HG03064 (cell line): ENCODE measurements at regions not wholly inside any gene's neighbourhood (a gene's known extent, or its start where the extent isn't known, plus 50 kb on each side); places are given as distances from the start of the nearest gene placed in this dataset.
"Not testable (repeated sequence)": the region's sequence is repeated elsewhere in the genome, so short reads cannot be mapped to it uniquely, and the experiment has no call there.

Experiments used
- ATAC-seq: cut with Tn5 transposase; IDR thresholded peaks from one replicate; pipeline ENCODE4 v1.9.1; 2021; ENCODE audit warnings: low read depth; ENCODE audit not compliant: unreplicated experiment

DNA sequence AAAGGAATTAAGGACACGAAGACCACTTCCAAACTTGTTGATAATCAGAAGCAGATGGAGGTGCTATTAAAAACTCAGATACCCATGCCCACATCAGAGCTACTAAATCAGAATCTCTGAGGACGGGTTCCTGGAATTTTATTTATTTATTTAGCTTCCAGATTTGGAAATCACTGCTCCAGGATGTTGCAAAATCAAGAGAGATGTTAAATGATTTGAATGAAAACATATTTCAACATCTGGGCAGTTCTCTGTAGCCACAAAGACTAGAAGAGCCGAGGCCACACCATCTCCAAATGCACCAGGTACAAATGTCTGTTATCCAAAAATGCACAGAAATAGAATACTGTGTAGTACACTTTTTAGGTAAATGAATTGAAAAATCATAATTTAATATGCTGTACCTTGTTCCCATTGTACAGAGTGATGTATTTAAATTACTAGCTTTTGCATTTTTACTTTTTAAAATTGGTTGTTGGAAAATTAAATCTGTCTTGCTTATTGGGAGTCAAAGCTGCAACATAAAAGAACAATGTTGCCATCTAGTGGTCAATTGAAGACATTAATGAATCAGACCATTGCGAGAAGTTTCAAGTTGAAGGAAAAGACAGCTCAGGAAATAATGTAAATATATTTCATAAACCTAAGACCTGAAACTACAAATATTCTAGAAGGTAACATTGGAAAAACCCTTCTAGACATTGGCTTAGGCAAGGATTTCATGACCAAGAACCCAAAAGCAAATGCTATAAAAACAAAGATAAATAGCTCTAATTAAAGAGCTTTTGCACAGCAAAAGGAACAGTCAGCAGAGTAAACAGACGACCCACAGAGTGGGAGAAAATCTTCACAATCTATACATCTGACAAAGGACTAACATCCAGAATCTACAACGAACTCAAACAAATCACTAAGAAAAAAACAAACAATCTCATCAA is 151.3 kb upstream of the TTC29 start:
- no peak for ATAC-seq

DNA sequence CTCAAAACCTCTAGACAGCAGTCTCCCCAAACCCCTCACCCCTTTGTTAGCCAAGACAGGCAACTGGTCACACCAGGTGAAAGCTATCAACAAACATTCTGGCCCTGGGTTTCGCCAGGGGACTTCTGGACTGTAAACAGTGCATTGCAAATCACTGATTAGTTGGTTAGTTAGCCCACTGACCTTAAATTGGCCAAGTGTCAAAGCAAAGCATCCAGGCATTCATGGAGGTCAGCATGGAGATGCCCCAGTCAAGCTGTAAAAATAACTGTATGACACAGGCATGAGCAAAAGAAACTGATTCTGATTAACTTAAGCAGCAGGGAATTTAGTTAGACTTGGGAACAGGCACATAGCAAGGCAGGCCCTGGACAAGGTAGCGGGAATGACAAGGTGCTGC is 156.0 kb upstream of the TTC29 start:
- ATAC-seq: no peak

DNA sequence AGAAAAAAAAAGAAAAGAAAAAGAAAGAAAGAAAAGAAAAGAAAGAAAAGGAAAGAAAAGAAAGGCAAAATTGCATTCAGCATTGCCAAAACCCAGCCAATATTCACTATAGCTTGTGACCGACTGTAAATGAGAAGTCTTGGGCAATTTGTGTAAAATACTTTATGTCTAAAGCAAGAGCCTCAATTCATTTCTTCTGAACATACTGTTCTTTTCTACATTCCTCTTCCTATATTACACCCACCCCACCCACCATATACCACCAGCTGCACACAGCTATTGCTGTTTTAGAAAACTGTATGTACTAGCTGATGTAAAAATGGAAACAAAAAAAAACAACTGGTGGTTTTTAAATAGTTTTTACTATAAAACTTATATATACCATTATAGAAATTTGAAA is 156.9 kb upstream of the TTC29 start:
- no peak for ATAC-seq

DNA sequence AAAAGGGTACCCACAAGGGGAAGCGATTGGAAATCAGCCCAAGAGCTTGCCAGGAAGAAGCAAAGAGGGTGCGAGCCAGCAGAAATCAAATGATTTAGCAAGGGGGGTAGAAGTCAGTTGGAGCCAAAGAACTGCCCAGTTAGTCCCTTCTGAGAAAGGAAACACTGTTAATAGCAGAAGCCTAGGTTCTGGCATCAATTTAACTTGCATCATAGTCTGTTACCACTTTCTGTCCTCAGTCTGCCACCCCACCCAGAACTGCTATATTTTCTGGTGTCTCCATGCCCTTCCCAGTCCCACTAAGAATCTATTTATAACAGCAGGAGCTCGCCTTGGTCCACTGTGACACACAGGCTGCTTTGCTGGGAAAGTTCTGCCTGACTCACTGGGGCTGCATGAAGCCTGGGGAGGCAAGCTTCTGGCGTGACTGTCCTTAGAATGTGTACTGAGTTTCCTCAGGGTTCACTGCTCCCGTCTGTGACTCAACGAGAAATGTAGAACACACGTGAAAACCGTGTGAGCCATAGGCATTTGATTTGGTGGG is 157.8 kb upstream of the TTC29 start:
- no peak for ATAC-seq

DNA sequence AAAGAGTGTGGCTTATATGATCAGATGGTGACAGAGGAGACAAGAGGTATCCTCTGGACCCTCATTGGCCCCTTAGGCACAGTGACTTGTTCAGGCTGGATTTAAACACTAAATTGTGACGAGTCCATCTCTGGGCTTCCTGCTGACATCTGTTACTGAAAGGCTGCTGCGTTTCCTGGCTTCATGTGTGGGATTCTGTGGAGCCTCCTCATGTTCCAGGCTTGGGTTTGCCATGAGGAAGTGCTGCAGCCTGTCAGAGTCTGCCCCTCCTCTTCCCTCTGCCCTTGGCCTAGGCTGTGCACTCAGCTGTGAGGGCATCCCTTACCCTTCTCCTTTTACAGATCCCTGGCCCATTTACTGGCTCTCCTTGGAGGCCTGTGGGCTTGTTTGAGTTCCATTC is 159.1 kb upstream of the TTC29 start:
- no peak for ATAC-seq

DNA sequence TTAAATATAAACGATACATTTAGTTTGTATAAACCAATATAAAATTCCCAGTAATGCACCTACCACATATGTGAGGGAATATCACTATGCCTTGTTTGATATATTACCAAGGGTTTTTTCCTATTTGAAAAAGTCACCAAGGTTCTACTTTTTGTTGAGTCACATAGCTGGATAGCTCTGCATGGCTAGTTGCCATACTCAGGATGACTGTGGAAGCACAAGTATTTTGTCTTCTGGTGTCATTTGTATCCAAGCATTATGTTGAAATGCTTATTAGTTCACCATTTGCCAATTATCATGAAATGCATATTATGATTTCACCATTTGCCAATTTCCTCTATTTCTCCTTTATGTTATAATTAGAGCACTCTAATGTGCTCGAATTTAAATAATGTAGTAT is 162.7 kb upstream of the TTC29 start:
- ATAC-seq: no peak

DNA sequence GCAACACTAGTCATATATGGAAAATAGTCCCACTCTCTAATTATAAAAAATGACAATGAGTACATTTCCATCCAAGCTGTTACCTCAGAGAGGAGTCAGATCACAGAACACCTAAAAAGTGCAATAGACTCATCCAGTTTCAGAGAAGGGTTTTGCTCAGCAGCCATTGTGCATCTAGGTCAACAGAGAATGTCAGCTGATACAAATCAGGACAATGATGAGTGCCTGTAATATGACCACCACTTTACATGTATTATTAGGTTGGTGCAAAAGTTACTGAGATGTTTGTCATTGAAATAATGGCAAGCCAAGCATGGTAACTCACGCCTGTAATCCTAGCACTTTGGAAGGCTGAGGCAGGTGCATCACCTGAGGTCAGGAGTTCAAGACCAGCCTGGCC is 164.1 kb upstream of the TTC29 start:
- no peak for ATAC-seq

DNA sequence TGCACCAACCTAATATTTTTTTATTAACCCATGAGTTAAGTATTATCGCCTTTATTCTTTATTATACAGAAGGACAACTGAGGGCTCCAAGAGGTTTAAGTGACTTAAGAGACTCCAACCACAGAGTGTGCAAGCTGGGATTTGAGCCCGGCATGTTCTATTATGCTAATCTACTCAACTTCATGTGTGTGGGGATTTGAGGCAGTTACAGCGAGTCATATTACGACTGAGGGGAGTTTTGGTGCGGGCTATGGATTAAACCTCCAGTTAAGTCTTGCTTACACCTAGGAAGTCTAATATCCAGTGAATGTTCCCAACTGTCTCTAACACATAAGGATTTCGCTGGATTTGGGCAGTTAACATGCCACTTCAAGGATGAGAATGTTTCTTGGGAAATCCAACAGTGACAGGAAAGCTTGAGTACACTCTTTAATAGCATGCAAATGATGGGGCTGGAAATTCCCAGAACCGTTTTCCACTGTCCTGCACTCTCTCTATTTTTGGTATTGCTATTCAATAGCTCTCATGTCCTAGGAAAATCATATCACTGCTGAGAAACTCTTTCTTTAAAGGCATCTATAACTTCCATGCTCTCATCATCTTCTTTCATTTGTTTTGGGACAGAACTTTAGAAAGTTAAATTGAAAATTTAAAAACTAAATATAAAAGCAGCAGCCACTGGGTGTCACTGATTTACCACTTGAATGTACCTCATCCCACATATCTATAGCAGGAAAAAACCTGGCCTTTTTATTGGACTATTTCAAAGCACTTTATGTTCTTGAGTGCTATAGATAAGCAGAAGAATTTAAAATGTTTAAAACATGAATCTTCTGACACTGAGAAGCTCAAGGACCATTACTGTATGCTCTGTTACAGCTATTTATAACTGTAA is 165.1 kb upstream of the TTC29 start:
- no peak for ATAC-seq

DNA sequence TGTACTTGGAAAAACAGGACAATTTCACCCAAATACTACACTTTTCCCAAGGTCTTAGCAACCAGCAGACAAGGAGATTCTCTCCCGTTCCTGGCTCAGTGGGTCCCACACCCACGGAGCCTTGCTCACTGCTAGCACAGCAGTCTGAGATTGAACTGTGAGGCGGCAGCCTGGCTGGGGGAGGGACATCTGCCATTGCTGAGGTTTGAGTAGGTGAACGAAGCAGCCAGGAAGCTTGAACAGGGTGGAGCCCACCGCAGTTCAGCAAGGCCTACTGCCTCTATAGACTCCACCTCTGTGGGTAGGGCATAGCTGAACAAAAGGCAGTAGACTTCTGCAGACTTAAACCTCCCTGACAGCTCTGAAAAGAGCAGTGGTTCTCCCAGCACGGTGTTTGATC is 166.5 kb upstream of the TTC29 start:
- not testable (repeated sequence) for ATAC-seq

DNA sequence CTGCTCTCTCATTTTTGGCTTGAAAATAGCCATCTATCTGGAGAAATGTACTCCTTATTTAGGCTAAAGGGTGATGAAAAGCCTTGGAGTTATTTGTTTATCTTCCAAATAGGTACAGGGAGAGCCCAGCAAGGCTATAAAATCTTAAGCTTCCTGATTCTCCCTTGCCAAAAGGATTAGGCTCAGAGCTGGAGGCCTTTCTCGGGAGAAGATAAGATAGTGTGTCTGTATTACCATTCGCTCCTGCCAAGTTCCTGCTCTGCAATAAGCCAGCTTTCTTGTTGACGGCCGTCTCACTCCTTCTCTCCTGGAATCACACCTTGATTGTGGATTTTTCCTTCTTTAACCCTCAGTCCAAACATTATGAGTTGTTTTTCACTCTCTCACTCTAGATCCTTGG is 171.8 kb upstream of the TTC29 start:
- ATAC-seq: no peak

DNA sequence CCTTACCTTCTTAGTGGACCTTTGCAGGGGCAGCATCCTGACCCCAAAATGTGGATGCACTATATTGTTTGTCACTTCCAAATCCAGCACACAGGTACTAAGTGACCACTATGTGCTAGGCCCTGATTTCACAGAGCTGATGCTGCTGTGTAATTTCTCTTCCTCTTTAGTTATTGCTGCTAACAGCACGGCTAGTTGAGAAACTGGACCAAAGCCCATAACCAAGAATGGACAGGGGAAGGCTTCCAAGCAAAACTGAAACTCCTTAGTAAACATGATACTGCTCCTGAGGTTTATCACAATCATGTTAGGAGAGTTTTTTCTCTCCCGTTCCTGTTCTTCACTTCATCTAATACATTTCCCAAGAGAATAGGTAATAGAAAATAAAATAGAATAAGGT is 172.9 kb upstream of the TTC29 start:
- ATAC-seq: no peak

DNA sequence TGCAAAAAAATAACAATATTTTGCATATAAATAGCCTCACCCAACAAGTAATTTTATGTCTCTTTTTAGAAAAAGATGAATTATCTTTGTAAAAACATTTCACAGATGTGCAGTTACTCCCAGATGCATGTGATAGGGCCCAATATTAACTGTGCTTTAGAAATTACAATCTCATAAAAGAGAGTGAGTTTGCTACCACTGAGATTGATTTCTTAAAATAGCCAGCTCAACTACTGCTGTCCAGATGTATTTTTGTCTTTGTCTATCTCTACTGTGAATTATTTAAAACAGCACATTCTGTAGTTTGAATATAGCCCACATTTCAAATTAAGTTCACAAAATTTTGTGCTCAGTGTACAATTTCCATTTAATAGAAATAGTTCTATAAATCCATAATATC is 177.0 kb upstream of the TTC29 start:
- no peak for ATAC-seq

DNA sequence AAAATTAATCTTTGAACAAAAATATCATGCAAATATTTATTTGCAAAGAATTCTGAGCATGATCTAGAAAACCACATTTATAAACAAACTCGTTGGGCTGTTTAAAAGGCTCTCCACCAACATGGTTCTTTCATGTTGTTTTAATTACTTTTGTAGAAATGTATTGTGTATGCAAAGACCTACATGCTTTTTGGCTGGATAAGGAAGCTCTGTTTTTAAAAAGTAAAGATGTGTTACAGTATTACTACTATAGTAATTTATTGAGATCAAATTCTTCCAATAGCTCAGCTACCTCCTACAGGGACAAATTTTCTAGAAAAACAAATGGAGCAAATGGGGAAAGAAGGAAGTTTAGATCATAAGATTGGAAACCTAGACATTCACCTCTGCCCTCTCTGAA is 177.5 kb upstream of the TTC29 start:
- ATAC-seq: no peak

DNA sequence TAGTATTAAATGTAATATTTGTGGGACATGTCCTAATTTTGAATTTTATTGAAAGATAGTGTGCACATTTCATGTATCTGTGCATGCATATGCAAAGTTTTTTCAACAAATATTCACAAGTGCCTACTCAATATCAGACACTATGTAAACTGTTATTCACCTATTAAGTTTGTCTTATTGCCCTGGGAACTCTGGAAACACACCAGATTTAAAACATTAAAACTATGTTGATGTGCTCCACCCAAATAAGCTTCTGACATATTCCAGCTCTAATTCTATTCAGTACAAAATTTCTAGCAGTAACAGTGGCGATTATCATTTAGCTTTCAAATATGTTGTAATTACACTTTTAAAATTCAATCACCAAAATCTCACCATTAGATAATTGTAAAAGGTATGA is 183.1 kb upstream of the TTC29 start:
- no peak for ATAC-seq

DNA sequence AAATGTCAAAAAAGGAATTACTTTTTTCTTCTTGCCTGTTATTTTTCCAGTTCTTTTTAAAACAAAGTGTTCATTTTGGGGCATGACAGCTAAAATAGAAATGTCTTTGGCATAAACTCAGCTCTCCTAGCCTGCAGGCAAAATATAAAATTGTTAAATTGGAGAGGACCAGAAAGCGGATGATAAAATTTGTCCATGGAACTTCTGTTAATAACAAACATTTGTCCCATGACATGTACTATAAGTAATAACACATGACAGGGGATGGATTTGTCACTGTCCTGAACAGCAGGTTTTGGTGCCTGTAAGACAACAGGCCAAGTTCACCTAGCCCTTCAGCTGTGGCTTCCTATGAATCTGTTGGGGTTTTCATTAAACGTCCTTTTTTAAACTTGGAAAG is 184.0 kb upstream of the TTC29 start:
- ATAC-seq: no peak

DNA sequence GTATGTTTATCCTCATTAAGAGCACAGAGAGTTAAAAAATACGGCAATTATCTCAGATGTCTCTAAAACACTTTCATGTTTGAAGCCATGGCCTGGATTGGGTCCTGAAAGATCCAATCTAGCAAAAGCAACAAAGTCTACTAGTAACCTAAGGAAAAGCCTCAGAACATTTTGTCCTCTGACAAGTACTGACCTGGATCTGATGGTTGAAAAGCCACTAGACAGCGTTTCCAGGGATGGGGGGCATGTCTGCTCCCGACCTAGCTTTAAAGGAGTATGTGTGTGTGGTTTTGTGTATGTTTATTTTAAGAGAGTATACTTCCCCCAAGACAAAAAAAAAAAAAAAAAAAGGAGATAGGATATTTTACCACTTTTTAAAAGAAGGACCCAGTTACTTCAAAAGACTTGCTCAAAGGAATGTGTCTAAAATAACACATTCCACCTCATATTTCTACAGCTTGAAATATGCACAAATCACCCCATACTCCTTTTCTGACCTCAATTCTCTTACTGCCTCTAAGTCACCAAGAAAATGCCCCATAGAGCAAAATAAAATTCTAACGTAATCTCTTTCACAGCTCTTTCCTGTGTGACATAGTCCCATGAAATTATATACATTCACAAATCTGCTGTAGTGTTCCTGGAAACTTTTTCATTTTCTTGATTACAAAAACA is 189.0 kb upstream of the TTC29 start:
- no peak for ATAC-seq

DNA sequence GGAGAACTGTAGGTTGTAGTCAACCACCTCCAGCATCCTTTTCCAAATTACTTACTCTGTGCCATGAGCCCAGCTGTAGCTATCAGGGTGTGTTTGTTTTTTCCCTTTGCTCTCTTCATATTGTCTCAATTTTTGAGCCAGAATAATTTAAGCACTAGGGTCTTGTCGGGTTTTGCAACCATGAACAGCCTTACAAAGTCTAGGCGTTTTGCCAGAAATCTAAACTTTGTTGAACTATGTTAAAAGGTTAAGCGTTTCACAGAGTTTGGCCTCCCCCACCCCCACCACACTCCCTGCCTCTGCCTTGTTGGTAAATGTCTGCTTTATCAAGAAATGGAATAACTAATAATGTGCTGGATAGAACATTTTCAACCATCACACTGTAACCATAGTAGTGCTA is 190.6 kb upstream of the TTC29 start:
- ATAC-seq: no peak

DNA sequence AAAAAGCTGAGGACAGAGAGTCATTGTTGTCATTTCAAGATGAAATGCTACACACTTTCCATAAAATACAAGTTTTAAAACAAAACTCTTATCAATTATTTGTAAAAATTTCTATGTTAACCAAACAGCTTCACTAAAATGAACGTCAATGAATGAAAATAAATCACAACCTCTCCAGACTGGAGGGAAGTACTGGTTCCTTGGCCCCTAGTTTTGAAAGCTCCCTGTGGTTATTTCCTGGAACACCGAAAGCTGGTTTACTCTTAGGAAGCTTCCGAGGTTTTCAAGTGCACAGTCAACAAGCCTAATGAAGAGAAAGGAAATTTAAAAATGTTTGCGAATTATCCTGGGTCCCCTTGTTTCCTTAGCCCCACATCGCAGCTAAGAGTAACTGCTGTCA is 191.1 kb upstream of the TTC29 start:
- ATAC-seq: no peak

DNA sequence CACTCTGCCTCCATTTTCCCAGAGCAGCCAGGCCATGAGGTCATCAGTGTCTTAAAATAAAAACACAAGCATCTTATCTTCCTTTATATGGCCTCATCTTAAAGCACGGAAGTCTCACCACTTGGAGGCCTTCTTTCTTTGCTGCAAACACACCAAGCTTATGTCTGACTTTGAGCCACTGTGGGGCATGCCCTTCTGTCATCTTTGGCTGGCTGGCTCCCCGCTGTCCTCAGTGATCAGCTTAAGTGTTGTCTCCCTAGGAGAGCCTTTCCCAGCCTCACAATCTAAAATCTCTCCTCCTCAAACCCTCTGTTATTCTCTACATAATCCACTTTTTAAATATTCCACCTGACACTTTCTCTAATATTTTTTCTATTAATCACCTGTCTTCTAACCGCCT is 191.6 kb upstream of the TTC29 start:
- ATAC-seq: no peak

DNA sequence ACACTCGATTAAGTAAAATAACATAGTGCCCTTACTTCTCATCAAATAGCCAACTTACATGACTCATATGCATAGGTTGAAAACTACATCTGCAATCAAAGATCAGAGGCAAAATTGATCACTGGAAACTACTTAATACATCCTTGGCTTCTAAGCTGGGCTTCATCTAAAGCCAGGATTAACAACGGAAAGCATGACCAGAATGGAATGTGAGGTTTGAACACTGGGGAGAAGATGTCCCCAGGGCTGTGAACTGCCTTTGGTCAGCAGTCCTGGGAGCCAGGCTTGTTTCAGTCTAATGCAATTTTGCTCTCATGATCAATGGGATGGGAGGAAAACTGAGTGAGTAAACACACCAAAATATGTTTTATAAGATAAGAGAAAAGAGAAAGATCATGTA is 192.5 kb upstream of the TTC29 start:
- no peak for ATAC-seq
